ENCODE measurements at regions not wholly inside any gene's neighbourhood (a gene's known extent, or its start where the extent isn't known, plus 50 kb on each side); places are given as distances from the start of the nearest gene placed in this dataset.

- TF ChIP-seq CTCF (IDR thresholded peaks at IDR 0.05) (no peak), POLR2A (IDR thresholded peaks at IDR 0.05) (no peak)
Measured at GRCh38 chr10:28878236-28878970, 201.1 kb downstream of the BAMBI start.

Measured in esophagus squamous epithelium (tissue), 4 donors.